ENCODE measurements at regions not wholly inside any gene's neighbourhood (a gene's known extent, or its start where the extent isn't known, plus 50 kb on each side); places are given as distances from the start of the nearest gene placed in this dataset.

DNA sequence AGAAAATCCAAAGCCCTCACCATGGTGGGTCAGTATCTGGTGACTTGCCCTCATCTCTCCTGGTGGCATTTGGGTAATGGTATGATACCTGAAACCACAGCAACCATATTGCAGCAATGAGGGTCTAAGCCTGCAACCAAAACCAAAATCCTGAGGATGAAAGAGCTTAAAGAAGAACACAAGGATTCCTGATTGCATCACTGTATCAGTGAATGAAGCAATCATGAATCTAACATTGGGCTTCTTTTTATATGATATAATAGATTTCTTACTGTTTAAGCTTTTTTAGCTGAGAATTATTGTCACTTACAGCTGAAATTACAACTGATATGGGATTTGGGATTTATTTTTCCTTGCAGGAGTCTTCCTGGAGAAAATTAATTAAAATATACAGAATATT, 269.9 kb downstream of the MEF2C start:
- intact Hi-C loops (cut with DNase I) = no loop called here
- Histone ChIP-seq H3K27ac (ENCODE audit: low read depth in 2 of 2, low read length in 2 of 2) (no peak overlapping the region), H3K27me3 (ENCODE audit: control insufficient read depth, insufficient read depth, low read length) (no peaks in the 10 kb centered on the region), H3K36me3 (ENCODE audit: control insufficient read depth in 2 of 3, insufficient read depth in 3 of 3, low read length in 3 of 3) (no peaks in the 10 kb centered on the region), H3K4me3 (ENCODE audit: low read length in 3 of 3) (no peak overlapping the region), H3K9me3 (ENCODE audit: control insufficient read depth in 2 of 3, insufficient read depth in 1 of 3, low read length in 3 of 3) (no peaks in the 10 kb centered on the region), H3K4me1 (ENCODE audit: control insufficient read depth in 2 of 3, insufficient read depth in 2 of 3, low read depth in 1 of 3, low read length in 3 of 3) (no peaks in the 10 kb centered on the region), H3K9ac (ENCODE audit: low read length in 3 of 3) (no peak overlapping the region)
- no peak for FAIRE-seq
- DNase-seq = no peak
- TF ChIP-seq CTCF (IDR thresholded peaks at IDR 0.05; ENCODE audit: borderline replicate concordance, extremely low read depth, insufficient read depth) = no peak

GRCh38 chr5:88610586-88610985, 272.4 kb downstream of the MEF2C start:
- H3K9ac ChIP-seq (ENCODE audit: low read length in 3 of 3) = no peak overlapping the region
- FAIRE-seq = no peak
- no peak for DNase-seq
- H3K27ac ChIP-seq (ENCODE audit: low read depth in 2 of 2, low read length in 2 of 2) = no peak overlapping the region
- no peak overlapping the region for H3K4me3 ChIP-seq (ENCODE audit: low read length in 3 of 3)
- intact Hi-C loops (cut with DNase I) = no loop called here
- H3K4me1 ChIP-seq (ENCODE audit: control insufficient read depth in 2 of 3, insufficient read depth in 2 of 3, low read depth in 1 of 3, low read length in 3 of 3) = no peaks in the 10 kb centered on the region
- TF ChIP-seq CTCF (IDR thresholded peaks at IDR 0.05; ENCODE audit: borderline replicate concordance, extremely low read depth, insufficient read depth) = no peak
- no peaks in the 10 kb centered on the region for H3K27me3 ChIP-seq (ENCODE audit: control insufficient read depth, insufficient read depth, low read length)
- H3K9me3 ChIP-seq (ENCODE audit: control insufficient read depth in 2 of 3, insufficient read depth in 1 of 3, low read length in 3 of 3) = no peaks in the 10 kb centered on the region
- no peaks in the 10 kb centered on the region for H3K36me3 ChIP-seq (ENCODE audit: control insufficient read depth in 2 of 3, insufficient read depth in 3 of 3, low read length in 3 of 3)

DNA sequence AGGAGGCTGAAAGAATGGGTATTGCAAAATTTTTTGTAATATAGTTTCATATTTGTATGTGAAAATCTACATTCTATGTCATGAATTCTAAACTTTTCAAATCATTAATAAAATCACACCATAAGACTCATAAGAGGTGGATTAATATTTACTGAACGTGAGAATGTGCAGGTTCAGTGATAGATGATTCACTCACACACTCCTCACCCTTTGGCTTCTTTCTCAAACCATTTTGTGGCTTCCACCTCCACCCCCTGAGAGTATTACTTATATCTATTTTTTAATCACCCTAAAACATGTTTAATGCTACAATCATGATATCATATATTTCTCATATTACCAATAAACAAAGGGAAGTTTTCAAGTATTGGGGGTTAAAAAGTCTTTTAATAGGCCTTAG, 275.5 kb downstream of the MEF2C start:
- intact Hi-C loops (cut with DNase I) = no loop called here
- Histone ChIP-seq H3K36me3 (ENCODE audit: control insufficient read depth in 2 of 3, insufficient read depth in 3 of 3, low read length in 3 of 3) (no peaks in the 10 kb centered on the region), H3K27ac (ENCODE audit: low read depth in 2 of 2, low read length in 2 of 2) (no peak overlapping the region), H3K27me3 (ENCODE audit: control insufficient read depth, insufficient read depth, low read length) (no peaks in the 10 kb centered on the region), H3K4me1 (ENCODE audit: control insufficient read depth in 2 of 3, insufficient read depth in 2 of 3, low read depth in 1 of 3, low read length in 3 of 3) (no peaks in the 10 kb centered on the region), H3K4me3 (ENCODE audit: low read length in 3 of 3) (no peak overlapping the region), H3K9me3 (ENCODE audit: control insufficient read depth in 2 of 3, insufficient read depth in 1 of 3, low read length in 3 of 3) (no peaks in the 10 kb centered on the region), H3K9ac (ENCODE audit: low read length in 3 of 3) (no peak overlapping the region)
- FAIRE-seq (no peak), DNase-seq (no peak)
- TF ChIP-seq CTCF (IDR thresholded peaks at IDR 0.05; ENCODE audit: borderline replicate concordance, extremely low read depth, insufficient read depth) = no peak

DNA sequence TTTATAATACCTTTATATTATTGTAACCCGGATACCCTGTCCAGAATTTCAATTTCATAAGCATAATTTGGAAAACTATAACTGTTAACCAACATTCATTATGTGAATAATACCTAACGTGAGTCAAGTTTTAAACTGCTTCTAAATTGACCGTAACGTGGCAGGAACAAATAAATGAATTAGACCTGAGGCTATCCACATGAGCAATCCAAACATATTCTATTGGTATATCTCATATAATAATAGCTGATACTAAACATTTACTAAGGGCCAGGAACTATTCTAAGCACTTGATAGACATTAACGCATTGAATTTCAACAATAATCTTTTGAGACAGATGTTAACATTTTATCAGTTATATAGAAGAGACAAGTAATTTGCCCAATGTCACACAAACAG, 276.4 kb downstream of the MEF2C start:
- no peak for FAIRE-seq
- no peaks in the 10 kb centered on the region for H3K36me3 ChIP-seq (ENCODE audit: control insufficient read depth in 2 of 3, insufficient read depth in 3 of 3, low read length in 3 of 3)

More for the DNA sequence above, 276.4 kb downstream of the MEF2C start:
- no peak overlapping the region for H3K27ac ChIP-seq (ENCODE audit: low read depth in 2 of 2, low read length in 2 of 2)
- no peak overlapping the region for H3K9ac ChIP-seq (ENCODE audit: low read length in 3 of 3)
- no peaks in the 10 kb centered on the region for H3K4me1 ChIP-seq (ENCODE audit: control insufficient read depth in 2 of 3, insufficient read depth in 2 of 3, low read depth in 1 of 3, low read length in 3 of 3)
- TF ChIP-seq CTCF (IDR thresholded peaks at IDR 0.05; ENCODE audit: borderline replicate concordance, extremely low read depth, insufficient read depth) = no peak
- H3K4me3 ChIP-seq (ENCODE audit: low read length in 3 of 3) = no peak overlapping the region
- intact Hi-C loops (cut with DNase I) = no loop called here
- H3K27me3 ChIP-seq (ENCODE audit: control insufficient read depth, insufficient read depth, low read length) = no peaks in the 10 kb centered on the region
- no peaks in the 10 kb centered on the region for H3K9me3 ChIP-seq (ENCODE audit: control insufficient read depth in 2 of 3, insufficient read depth in 1 of 3, low read length in 3 of 3)
- no peak for DNase-seq
